Pancreas (tissue), 10 donors: ENCODE measurements at regions not wholly inside any gene's neighbourhood (a gene's known extent, or its start where the extent isn't known, plus 50 kb on each side); places are given as distances from the start of the nearest gene placed in this dataset.

ENCODE experiments used
- ATAC-seq, 4 donors: fragments of 200-7000 bp; cut with Tn5 transposase; one replicate each; pipeline versions ENCODE4 v1.8.0 to v1.9.1; 2020; ENCODE audit warnings: mild to moderate bottlenecking in 4 of 4, moderate library complexity in 4 of 4
- DNase-seq, 6 donors: peaks; one replicate each; pipeline ENCODE4 v3.0.0-alpha.2; 2020
- FAIRE-seq: peaks from 2 replicates; lab custom pipeline; 2012; peaks lifted over from hg19 to GRCh38; lab: Jason Lieb, UNC
- H3K27ac ChIP-seq, 4 donors: fragments of 200-600 bp; sonication (generic); 1 replicate in 3 of 4; 2 replicates in 1 of 4; pipeline versions ENCODE4 v1.5.0 to v1.8.0; 2020
- H3K27me3 ChIP-seq, 4 donors: fragments of 200-600 bp; one replicate each; pipeline ENCODE4 v1.8.0; 2021
- H3K36me3 ChIP-seq, 3 donors: fragments of 200-600 bp; sonication (generic) in 1 of 3; one replicate each; pipeline versions ENCODE4 v1.5.0 to v1.8.0; 2020 to 2021
- H3K4me1 ChIP-seq, 3 donors: fragments of 200-600 bp; one replicate each; pipeline ENCODE4 v1.8.0; 2021
- H3K4me3 ChIP-seq, 4 donors: fragments of 200-600 bp; sonication (generic) in 2 of 4; one replicate each; pipeline versions ENCODE4 v1.5.0 to v1.8.0; 2020 to 2021
- H3K9me3 ChIP-seq, 4 donors: fragments of 200-600 bp; one replicate each; pipeline ENCODE4 v1.8.0; 2021
- WGBS, 2 donors: extraction: QIAGEN DNeasy Blood & Tissue Kit; methylation state at CpG; one replicate each; pipeline ENCODE4 v1.1.7; 2013; 5-methylcytosine and 5-hydroxymethylcytosine counted together
- intact Hi-C, 3 donors: fragments of 100-400 bp; cut with DNase I; formaldehyde crosslinking; loops; one replicate each; pipeline versions ENCODE4 v1.11.1 to v1.14.2; 2022
- TF ChIP-seq, protein P1 (sequence below), 4 donors: fragments of 200-600 bp; sonication (generic) in 3 of 4; IDR thresholded peaks; one replicate each; pipeline versions ENCODE4 v1.5.0 to v1.8.0; 2021; ENCODE audit warnings: antibody characterized with exemption in 4 of 4
- donor health status: healthy with polysubstance abuse.
- donor health status: DM: no; HTN: no; CAD: no; lungs with moderate emphysema.
- donor health status: DM: no; HTN: no; CAD: no.
- donor health status: control.
- donor health status: control.
- donor health status: Bipolar disorder and iron deficiency.
- donor health status: DM: yes; HTN: yes; CAD: no.
- donor health status: DM: no; HTN: no; CAD: no.
- donor health status: DM: no; HTN: no; CAD: no.
- donor health status: DM: yes; HTN: yes; CAD: no.

DNA sequence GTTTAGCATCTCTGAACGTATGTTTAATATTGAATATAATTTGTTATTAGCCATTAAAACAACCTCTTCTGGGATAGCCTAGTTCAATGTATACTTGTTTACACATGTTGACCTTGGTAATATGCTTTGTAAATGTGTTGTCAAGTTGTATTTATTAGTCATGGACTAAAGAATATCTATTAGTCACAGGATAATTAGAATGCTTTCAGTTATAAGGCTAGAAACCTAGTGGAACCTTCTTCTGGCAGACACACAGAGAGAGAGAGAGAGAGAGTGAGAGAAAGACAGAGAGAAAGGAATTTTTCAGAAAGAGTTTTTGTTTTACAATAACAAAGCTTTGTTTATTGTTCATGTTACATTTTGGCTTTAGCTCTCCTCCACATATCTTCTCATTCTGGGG, 181.1 kb upstream of the APP start:
- Histone ChIP-seq H3K4me1 (no peaks in the 10 kb centered on the region), H3K4me3 (no peak overlapping the region), H3K27me3 (no peaks in the 10 kb centered on the region), H3K9me3 (no peaks in the 10 kb centered on the region), H3K36me3 (no peaks in the 10 kb centered on the region), H3K27ac (no peak overlapping the region)
- DNase-seq (no peak), FAIRE-seq (no peak), ATAC-seq (no peak)
- intact Hi-C loops = no loop called here
- TF ChIP-seq, protein P1, sequence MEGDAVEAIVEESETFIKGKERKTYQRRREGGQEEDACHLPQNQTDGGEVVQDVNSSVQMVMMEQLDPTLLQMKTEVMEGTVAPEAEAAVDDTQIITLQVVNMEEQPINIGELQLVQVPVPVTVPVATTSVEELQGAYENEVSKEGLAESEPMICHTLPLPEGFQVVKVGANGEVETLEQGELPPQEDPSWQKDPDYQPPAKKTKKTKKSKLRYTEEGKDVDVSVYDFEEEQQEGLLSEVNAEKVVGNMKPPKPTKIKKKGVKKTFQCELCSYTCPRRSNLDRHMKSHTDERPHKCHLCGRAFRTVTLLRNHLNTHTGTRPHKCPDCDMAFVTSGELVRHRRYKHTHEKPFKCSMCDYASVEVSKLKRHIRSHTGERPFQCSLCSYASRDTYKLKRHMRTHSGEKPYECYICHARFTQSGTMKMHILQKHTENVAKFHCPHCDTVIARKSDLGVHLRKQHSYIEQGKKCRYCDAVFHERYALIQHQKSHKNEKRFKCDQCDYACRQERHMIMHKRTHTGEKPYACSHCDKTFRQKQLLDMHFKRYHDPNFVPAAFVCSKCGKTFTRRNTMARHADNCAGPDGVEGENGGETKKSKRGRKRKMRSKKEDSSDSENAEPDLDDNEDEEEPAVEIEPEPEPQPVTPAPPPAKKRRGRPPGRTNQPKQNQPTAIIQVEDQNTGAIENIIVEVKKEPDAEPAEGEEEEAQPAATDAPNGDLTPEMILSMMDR (IDR thresholded peaks at IDR 0.05) = no peak
- WGBS, 2 donors = 0% methylated on average over 1 of the region's 1 CpG

DNA sequence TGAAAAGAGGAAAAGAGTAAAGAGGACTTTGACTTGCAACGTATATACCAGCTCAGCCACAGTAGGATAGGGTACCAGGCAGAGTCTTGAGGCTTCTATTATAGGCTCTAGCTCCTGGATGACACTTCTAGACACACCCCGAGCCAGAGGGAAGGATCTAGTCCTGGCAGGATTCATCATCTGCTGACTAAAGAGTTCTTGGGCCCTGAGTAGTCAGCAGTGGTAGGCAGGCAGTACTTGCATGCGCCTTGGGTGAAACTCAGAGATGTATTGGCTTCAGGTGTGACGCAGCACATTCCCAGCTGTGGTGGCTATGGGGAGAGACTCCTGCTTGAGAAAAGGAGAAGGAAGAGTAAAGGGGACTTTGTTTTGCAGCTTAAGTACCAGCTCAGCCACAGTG, 162.3 kb upstream of the APP start:
- intact Hi-C loops = no loop called here
- no peak for FAIRE-seq
- 80 to 85% methylated on average over 4 of the region's 4 CpGs for WGBS, 2 donors

DNA sequence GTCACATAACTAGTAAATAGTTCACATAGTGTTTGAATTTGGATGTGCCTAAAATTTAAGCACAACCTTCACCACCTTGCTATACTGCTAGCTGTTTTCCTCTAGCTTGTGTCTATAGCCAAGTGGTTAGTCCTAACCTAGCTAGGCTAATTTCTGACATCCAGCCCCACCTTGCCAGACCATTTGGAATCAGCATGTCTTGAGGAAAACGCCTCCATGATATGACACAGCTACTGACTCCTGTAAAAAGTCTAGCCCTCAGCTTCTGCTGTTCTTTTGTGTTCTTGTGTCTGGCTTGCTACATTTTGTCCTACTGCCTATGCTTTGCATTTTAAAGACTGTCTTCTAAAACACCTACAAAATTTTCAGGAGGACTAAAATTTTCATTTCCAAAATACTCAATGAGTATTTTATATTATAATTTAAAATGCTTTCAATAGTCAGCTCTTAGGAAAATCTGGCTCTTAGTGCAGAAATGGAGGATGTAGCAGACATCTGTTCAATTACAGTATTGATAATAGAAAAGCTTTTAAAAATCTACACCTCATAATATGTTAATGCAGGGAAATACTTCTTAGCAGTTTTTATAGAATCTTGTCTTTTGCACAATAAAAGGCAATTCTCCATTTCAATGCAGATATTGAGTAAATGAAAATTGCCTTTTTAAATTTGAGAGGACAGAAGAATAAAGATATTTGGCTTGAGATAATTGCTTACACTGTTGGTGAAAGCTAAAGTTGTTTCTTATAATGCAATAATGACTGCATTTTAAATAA, 160.8 kb upstream of the APP start:
- 38 to 45% methylated on average over 1 of the region's 1 CpG for WGBS, 2 donors
- intact Hi-C loops = no loop called here
- H3K4me3 ChIP-seq = no peak overlapping the region
- TF ChIP-seq, protein P1 (IDR thresholded peaks at IDR 0.05) = no peak
- H3K36me3 ChIP-seq = no peaks in the 10 kb centered on the region
- no peaks in the 10 kb centered on the region for H3K27me3 ChIP-seq
- no peak for FAIRE-seq
- no peak overlapping the region for H3K27ac ChIP-seq
- no peak for ATAC-seq
- DNase-seq = no peak
- H3K9me3 ChIP-seq = no peaks in the 10 kb centered on the region
- no peaks in the 10 kb centered on the region for H3K4me1 ChIP-seq

More for the DNA sequence above, 162.3 kb upstream of the APP start:
- H3K27ac ChIP-seq = no peak overlapping the region
- ATAC-seq (no peak), DNase-seq (no peak)
- H3K4me3 ChIP-seq = no peak overlapping the region
- no peaks in the 10 kb centered on the region for H3K27me3 ChIP-seq
- no peaks in the 10 kb centered on the region for H3K4me1 ChIP-seq
- H3K9me3 ChIP-seq = no peaks in the 10 kb centered on the region
- no peaks in the 10 kb centered on the region for H3K36me3 ChIP-seq
- TF ChIP-seq, protein P1 (IDR thresholded peaks at IDR 0.05) = no peak

DNA sequence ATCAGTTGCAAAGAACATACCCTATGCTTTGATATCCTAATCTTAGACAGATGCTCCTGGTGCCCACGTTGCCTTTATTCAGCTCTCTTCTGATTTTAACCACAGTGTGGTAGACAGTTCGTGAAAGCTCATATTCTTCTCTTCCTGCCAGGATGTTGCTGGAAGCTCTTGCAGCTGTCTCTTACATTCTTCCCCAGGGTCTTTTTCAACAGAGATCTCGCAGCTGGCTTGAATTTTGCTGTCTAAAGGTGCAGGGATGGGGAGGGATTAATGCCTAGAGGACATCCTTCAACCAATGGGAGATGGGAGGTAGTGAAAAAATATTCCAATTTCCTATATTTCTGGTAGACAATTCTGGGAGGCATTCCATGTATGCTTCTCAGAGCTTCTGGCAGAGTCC, 150.0 kb upstream of the APP start:
- 57 to 62% methylated on average over 3 of the region's 3 CpGs for WGBS, 2 donors
- no peak for FAIRE-seq
- H3K27ac ChIP-seq = no peak overlapping the region
- intact Hi-C loops = no loop called here
- H3K36me3 ChIP-seq = no peaks in the 10 kb centered on the region
- TF ChIP-seq, protein P1 (IDR thresholded peaks at IDR 0.05) = no peak
- no peaks in the 10 kb centered on the region for H3K27me3 ChIP-seq
- H3K4me1 ChIP-seq = no peaks in the 10 kb centered on the region
- no peaks in the 10 kb centered on the region for H3K9me3 ChIP-seq
- no peak overlapping the region for H3K4me3 ChIP-seq
- no peak for ATAC-seq
- no peak for DNase-seq

DNA sequence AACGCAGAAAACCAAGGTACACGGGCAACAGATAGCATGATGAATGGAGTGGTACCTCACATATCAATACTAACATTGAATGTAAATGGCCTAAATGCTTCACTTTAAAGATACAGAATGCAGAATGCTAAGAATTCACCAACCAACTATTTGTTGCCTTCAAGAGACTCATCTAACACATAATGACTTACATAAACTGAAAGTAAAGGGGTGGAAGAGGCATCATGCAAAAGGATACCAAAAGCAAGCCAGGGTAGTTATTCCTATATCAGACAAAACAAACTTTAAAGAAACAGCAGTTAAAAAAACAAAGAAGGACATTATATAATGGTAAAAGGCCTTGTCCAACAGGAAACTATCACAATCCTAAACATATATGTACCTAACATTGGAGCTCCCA, 137.1 kb upstream of the APP start:
- Histone ChIP-seq H3K27ac (no peak overlapping the region), H3K9me3 (no peaks in the 10 kb centered on the region), H3K4me3 (no peak overlapping the region), H3K36me3 (no peaks in the 10 kb centered on the region), H3K27me3 (no peaks in the 10 kb centered on the region), H3K4me1 (no peaks in the 10 kb centered on the region)
- FAIRE-seq (no peak), ATAC-seq (no peak), DNase-seq (no peak)
- WGBS, 2 donors = 62 to 79% methylated on average over 2 of the region's 2 CpGs
- TF ChIP-seq, protein P1 (IDR thresholded peaks at IDR 0.05) = no peak
- intact Hi-C loops = no loop called here
